ENCODE measurements at regions not wholly inside any gene's neighbourhood (a gene's known extent, or its start where the extent isn't known, plus 50 kb on each side); places are given as distances from the start of the nearest gene placed in this dataset.

DNA sequence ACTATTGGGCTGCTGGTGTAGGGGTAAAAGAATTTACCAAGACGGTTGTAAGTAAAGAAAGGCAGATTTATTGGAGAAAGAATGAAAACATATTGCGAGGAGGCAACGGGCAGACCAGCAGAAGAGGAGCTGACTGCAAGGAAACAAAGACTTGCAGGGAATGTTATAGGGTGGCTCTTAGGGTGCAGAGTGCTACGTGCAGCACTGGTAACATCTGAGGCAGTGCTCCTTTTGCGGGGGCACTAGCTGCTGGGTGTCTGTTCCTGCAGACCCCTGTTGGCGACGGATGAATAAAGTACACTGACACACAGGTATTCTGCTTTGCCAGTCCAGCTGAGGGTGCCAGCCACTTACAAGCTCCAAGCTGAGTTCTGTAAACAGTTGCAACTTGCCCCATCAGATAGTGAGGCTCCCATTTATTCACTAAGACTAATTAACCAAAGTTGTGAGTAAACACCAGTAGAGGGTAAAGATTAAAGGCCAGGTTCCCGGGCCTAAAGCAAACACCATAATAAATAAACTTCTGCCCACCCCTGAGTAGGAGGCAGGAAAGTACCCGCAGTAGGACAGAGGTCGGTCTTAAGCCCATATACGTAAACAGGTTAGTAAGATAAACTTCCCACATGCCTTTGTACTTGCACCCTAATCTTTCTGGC is 140.2 kb upstream of the KCNK1 start:
- TF ChIP-seq, protein P1, sequence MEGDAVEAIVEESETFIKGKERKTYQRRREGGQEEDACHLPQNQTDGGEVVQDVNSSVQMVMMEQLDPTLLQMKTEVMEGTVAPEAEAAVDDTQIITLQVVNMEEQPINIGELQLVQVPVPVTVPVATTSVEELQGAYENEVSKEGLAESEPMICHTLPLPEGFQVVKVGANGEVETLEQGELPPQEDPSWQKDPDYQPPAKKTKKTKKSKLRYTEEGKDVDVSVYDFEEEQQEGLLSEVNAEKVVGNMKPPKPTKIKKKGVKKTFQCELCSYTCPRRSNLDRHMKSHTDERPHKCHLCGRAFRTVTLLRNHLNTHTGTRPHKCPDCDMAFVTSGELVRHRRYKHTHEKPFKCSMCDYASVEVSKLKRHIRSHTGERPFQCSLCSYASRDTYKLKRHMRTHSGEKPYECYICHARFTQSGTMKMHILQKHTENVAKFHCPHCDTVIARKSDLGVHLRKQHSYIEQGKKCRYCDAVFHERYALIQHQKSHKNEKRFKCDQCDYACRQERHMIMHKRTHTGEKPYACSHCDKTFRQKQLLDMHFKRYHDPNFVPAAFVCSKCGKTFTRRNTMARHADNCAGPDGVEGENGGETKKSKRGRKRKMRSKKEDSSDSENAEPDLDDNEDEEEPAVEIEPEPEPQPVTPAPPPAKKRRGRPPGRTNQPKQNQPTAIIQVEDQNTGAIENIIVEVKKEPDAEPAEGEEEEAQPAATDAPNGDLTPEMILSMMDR (IDR thresholded peaks at IDR 0.05) = no peak
- TF ChIP-seq EZH2 (IDR thresholded peaks at IDR 0.05; ENCODE audit: borderline replicate concordance, insufficient read depth, low read depth, low read length, poor library complexity, severe bottlenecking) = no peak
